Stimulated activated CD4-positive, alpha-beta T cell treated with anti-CD3 and anti-CD28 coated beads, TNF-alpha, amount 100 ng/mL, for 4 hours (primary cell): ENCODE measurements at regions not wholly inside any gene's neighbourhood (a gene's known extent, or its start where the extent isn't known, plus 50 kb on each side); places are given as distances from the start of the nearest gene placed in this dataset.
"Not testable (repeated sequence)": the region's sequence is repeated elsewhere in the genome, so short reads cannot be mapped to it uniquely, and the experiment has no call there.

Experiments used
- DNase-seq, 3 experiments: peaks; one replicate each; pipeline ENCODE4 v3.0.0-alpha.2; 2020; ENCODE audit warnings: low read depth in 3 of 3

GRCh38 chr9:74331607-74332006 is 165.5 kb upstream of the RORB start:
- DNase-seq = no peak

- no peak for DNase-seq
These were observed 163.6 kb upstream of the RORB start for GRCh38 chr9:74333384-74334032.

GRCh38 chr9:74334271-74334670 is 162.9 kb upstream of the RORB start:
- no peak for DNase-seq

GRCh38 chr9:74336161-74336560 is 161.0 kb upstream of the RORB start:
- DNase-seq = no peak

- no peak for DNase-seq
These were observed 148.4 kb upstream of the RORB start for GRCh38 chr9:74348777-74349176.

GRCh38 chr9:74355107-74355506 is 142.0 kb upstream of the RORB start:
- DNase-seq = no peak

GRCh38 chr9:74357577-74357976 is 139.6 kb upstream of the RORB start:
- no peak for DNase-seq

- no peak for DNase-seq
These were observed 138.2 kb upstream of the RORB start for GRCh38 chr9:74358959-74359358.

GRCh38 chr9:74361508-74361907 is 135.6 kb upstream of the RORB start:
- DNase-seq = no peak

- DNase-seq = no peak
These were observed 134.7 kb upstream of the RORB start for GRCh38 chr9:74362423-74362822.

- no peak for DNase-seq
These were observed 131.0 kb upstream of the RORB start for GRCh38 chr9:74366111-74366510.

GRCh38 chr9:74369844-74370243 is 127.3 kb upstream of the RORB start:
- no peak for DNase-seq

- no peak for DNase-seq
These were observed 123.8 kb upstream of the RORB start for GRCh38 chr9:74373348-74373747.

- DNase-seq = no peak
These were observed 117.4 kb upstream of the RORB start for GRCh38 chr9:74379718-74380117.

GRCh38 chr9:74391816-74392215 is 105.3 kb upstream of the RORB start:
- no peak for DNase-seq

- DNase-seq = no peak
These were observed 93.6 kb upstream of the RORB start for GRCh38 chr9:74403581-74403980.

- DNase-seq = no peak
These were observed 92.5 kb upstream of the RORB start for GRCh38 chr9:74404620-74405019.

- DNase-seq = no peak
These were observed 90.0 kb upstream of the RORB start for GRCh38 chr9:74407166-74407565.

GRCh38 chr9:74412236-74412979 is 84.7 kb upstream of the RORB start:
- no peak for DNase-seq

- no peak for DNase-seq
These were observed 83.3 kb upstream of the RORB start for GRCh38 chr9:74413876-74414275.

- DNase-seq = no peak
These were observed 82.8 kb upstream of the RORB start for GRCh38 chr9:74414325-74414724.

GRCh38 chr9:74415995-74416394 is 81.1 kb upstream of the RORB start:
- no peak for DNase-seq

GRCh38 chr9:74424488-74424887 is 72.6 kb upstream of the RORB start:
- not testable (repeated sequence) for DNase-seq

GRCh38 chr9:74431467-74431866 is 65.7 kb upstream of the RORB start:
- no peak for DNase-seq
